Pancreas (tissue), 10 donors: ENCODE measurements at regions not wholly inside any gene's neighbourhood (a gene's known extent, or its start where the extent isn't known, plus 50 kb on each side); places are given as distances from the start of the nearest gene placed in this dataset.

Experiments used
- ATAC-seq, 4 donors: fragments of 200-7000 bp; cut with Tn5 transposase; one replicate each; pipeline versions ENCODE4 v1.8.0 to v1.9.1; 2020; ENCODE audit warnings: mild to moderate bottlenecking in 4 of 4, moderate library complexity in 4 of 4
- DNase-seq, 6 donors: peaks; one replicate each; pipeline ENCODE4 v3.0.0-alpha.2; 2020
- FAIRE-seq: peaks from 2 replicates; lab custom pipeline; 2012; peaks lifted over from hg19 to GRCh38; lab: Jason Lieb, UNC
- H3K27ac ChIP-seq, 4 donors: fragments of 200-600 bp; sonication (generic); 1 replicate in 3 of 4; 2 replicates in 1 of 4; pipeline versions ENCODE4 v1.5.0 to v1.8.0; 2020
- H3K27me3 ChIP-seq, 4 donors: fragments of 200-600 bp; one replicate each; pipeline ENCODE4 v1.8.0; 2021
- H3K36me3 ChIP-seq, 3 donors: fragments of 200-600 bp; sonication (generic) in 1 of 3; one replicate each; pipeline versions ENCODE4 v1.5.0 to v1.8.0; 2020 to 2021
- H3K4me1 ChIP-seq, 3 donors: fragments of 200-600 bp; one replicate each; pipeline ENCODE4 v1.8.0; 2021
- H3K4me3 ChIP-seq, 4 donors: fragments of 200-600 bp; sonication (generic) in 2 of 4; one replicate each; pipeline versions ENCODE4 v1.5.0 to v1.8.0; 2020 to 2021
- H3K9me3 ChIP-seq, 4 donors: fragments of 200-600 bp; one replicate each; pipeline ENCODE4 v1.8.0; 2021
- CTCF ChIP-seq, 4 donors: fragments of 200-600 bp; sonication (generic) in 3 of 4; IDR thresholded peaks; one replicate each; pipeline versions ENCODE4 v1.5.0 to v1.8.0; 2021; ENCODE audit warnings: antibody characterized with exemption in 4 of 4
- WGBS, 2 donors: extraction: QIAGEN DNeasy Blood & Tissue Kit; methylation state at CpG; one replicate each; pipeline ENCODE4 v1.1.7; 2013; 5-methylcytosine and 5-hydroxymethylcytosine counted together
- intact Hi-C, 3 donors: fragments of 100-400 bp; cut with DNase I; formaldehyde crosslinking; loops; one replicate each; pipeline versions ENCODE4 v1.11.1 to v1.14.2; 2022
- donor health status: healthy with polysubstance abuse.
- donor health status: DM: no; HTN: no; CAD: no; lungs with moderate emphysema.
- donor health status: DM: no; HTN: no; CAD: no.
- donor health status: control.
- donor health status: control.
- donor health status: Bipolar disorder and iron deficiency.
- donor health status: DM: yes; HTN: yes; CAD: no.
- donor health status: DM: no; HTN: no; CAD: no.
- donor health status: DM: no; HTN: no; CAD: no.
- donor health status: DM: yes; HTN: yes; CAD: no.

GRCh38 chr13:103272770-103273169, 206.6 kb upstream of the SLC10A2 start:
- FAIRE-seq: no peak
- ATAC-seq: no peak
- DNase-seq: no peak

GRCh38 chr13:103263448-103263847, 197.2 kb upstream of the SLC10A2 start:
- intact Hi-C loops: no loop called here
- peaks cover 0 to 4% (median 0%) of the 10 kb centered on the region in 4 donors for H3K27me3 ChIP-seq
- H3K4me1 ChIP-seq: no peaks in the 10 kb centered on the region
- H3K36me3 ChIP-seq: no peaks in the 10 kb centered on the region
- WGBS, 2 donors: 59 to 68% methylated on average over 3 of the region's 3 CpGs
- no peak overlapping the region for H3K27ac ChIP-seq
- peaks cover 0 to 4% (median 0%) of the 10 kb centered on the region in 4 donors for H3K9me3 ChIP-seq
- no peak overlapping the region for H3K4me3 ChIP-seq
- no peak for TF ChIP-seq CTCF (IDR thresholded peaks at IDR 0.05)
- ATAC-seq (no peak), FAIRE-seq (no peak), DNase-seq (no peak)

More at GRCh38 chr13:103272770-103273169, 206.6 kb upstream of the SLC10A2 start:
- Histone ChIP-seq H3K36me3 (no peaks in the 10 kb centered on the region), H3K4me1 (no peaks in the 10 kb centered on the region), H3K4me3 (no peak overlapping the region), H3K27me3 (no peaks in the 10 kb centered on the region), H3K9me3 (no peaks in the 10 kb centered on the region), H3K27ac (no peak overlapping the region)
- no peak for TF ChIP-seq CTCF (IDR thresholded peaks at IDR 0.05)
- 41 to 61% methylated on average over 2 of the region's 2 CpGs for WGBS, 2 donors
- intact Hi-C loops: no loop called here

- TF ChIP-seq CTCF (IDR thresholded peaks at IDR 0.05): no peak
- no peaks in the 10 kb centered on the region for H3K36me3 ChIP-seq
- intact Hi-C loops: no loop called here
- no peak for DNase-seq
- no peak overlapping the region for H3K4me3 ChIP-seq
- no peak overlapping the region for H3K27ac ChIP-seq
- H3K4me1 ChIP-seq: no peaks in the 10 kb centered on the region
- H3K9me3 ChIP-seq: no peaks in the 10 kb centered on the region
- 19 to 21% methylated on average over 4 of the region's 4 CpGs for WGBS, 2 donors
- peaks cover 0 to 4% (median 0%) of the 10 kb centered on the region in 4 donors for H3K27me3 ChIP-seq
- FAIRE-seq: no peak
- ATAC-seq: no peak
Observed at GRCh38 chr13:103255587-103256301, 189.5 kb upstream of the SLC10A2 start.

GRCh38 chr13:103250071-103250470, 183.9 kb upstream of the SLC10A2 start:
- 65 to 68% methylated on average over 1 of the region's 1 CpG for WGBS, 2 donors
- DNase-seq (no peak), ATAC-seq (no peak), FAIRE-seq (no peak)
- Histone ChIP-seq H3K27me3 (no peaks in the 10 kb centered on the region), H3K36me3 (no peaks in the 10 kb centered on the region), H3K4me3 (no peak overlapping the region), H3K27ac (no peak overlapping the region), H3K9me3 (no peaks in the 10 kb centered on the region), H3K4me1 (no peaks in the 10 kb centered on the region)
- intact Hi-C loops: no loop called here
- no peak for TF ChIP-seq CTCF (IDR thresholded peaks at IDR 0.05)

- intact Hi-C loops: no loop called here
- Histone ChIP-seq H3K27ac (no peak overlapping the region), H3K27me3 (no peaks in the 10 kb centered on the region), H3K4me3 (no peak overlapping the region), H3K9me3 (no peaks in the 10 kb centered on the region), H3K4me1 (no peaks in the 10 kb centered on the region), H3K36me3 (no peaks in the 10 kb centered on the region)
- ATAC-seq (no peak), DNase-seq (no peak), FAIRE-seq (no peak)
- TF ChIP-seq CTCF (IDR thresholded peaks at IDR 0.05): no peak
- WGBS, 2 donors: 64 to 65% methylated on average over 8 of the region's 8 CpGs
Observed at GRCh38 chr13:103246581-103247200, 180.5 kb upstream of the SLC10A2 start.
